HEK293 (cell line): ENCODE measurements at regions not wholly inside any gene's neighbourhood (a gene's known extent, or its start where the extent isn't known, plus 50 kb on each side); places are given as distances from the start of the nearest gene placed in this dataset.

ENCODE experiments used
- CTCF ChIA-PET: fragments of 350-600 bp; formaldehyde crosslinking; extraction: SDS; loops from one replicate; lab custom pipeline; 2021; ENCODE audit warnings: antibody characterized with exemption; lab: Yijun Ruan, JAX
- POLR2A ChIA-PET: fragments of 300-600 bp; formaldehyde crosslinking; extraction: SDS; loops from one replicate; lab custom pipeline; 2020; ENCODE audit warnings: antibody characterized with exemption, inconsistent platforms; lab: Yijun Ruan, JAX
- H3K27ac ChIP-seq: fragments of 200-500 bp; sonication (Bioruptor generic); 2 replicates; pipeline ENCODE4 v1.5.1; 2014; ENCODE audit warnings: low read depth, low read length, control low read depth, inconsistent platforms; ENCODE audit errors: extremely low read depth
- H3K36me3 ChIP-seq, 2 experiments: fragments of 200-500 bp in 1 of 2; sonication (Bioruptor generic) in 1 of 2; 1 replicate in 1 of 2; 2 replicates in 1 of 2; pipeline ENCODE4 v1.5.1; 2014 to 2017; ENCODE audit warnings: inconsistent platforms in 2 of 2, low read length in 2 of 2; ENCODE audit not compliant: control insufficient read depth in 2 of 2, insufficient read depth in 1 of 2
- H3K4me1 ChIP-seq: fragments of 200-500 bp; sonication (Bioruptor generic); 2 replicates; pipeline ENCODE4 v1.5.1; 2014; ENCODE audit warnings: mild to moderate bottlenecking, low read length, inconsistent platforms; ENCODE audit not compliant: control insufficient read depth, insufficient read depth
- H3K4me3 ChIP-seq: 2 replicates; pipeline ENCODE4 v1.5.1; 2011; ENCODE audit warnings: low read depth, mild to moderate bottlenecking, control low read depth, low read length, moderate library complexity
- H3K9me3 ChIP-seq: fragments of 200-500 bp; sonication (Bioruptor generic); 2 replicates; pipeline ENCODE4 v1.5.1; 2014; ENCODE audit warnings: low read depth, low read length, inconsistent platforms; ENCODE audit not compliant: control insufficient read depth, insufficient read depth
- BCL11B ChIP-seq: fragments of 450-650 bp; formaldehyde crosslinking; IDR thresholded peaks from 2 replicates; pipeline ENCODE4 v1.5.1; 2016; ENCODE audit warnings: low read depth, missing biosample characterization, missing genetic modification characterization
- HIC1 ChIP-seq: fragments of 450-650 bp; formaldehyde crosslinking; IDR thresholded peaks from 2 replicates; pipeline ENCODE4 v1.5.1; 2016; ENCODE audit warnings: missing biosample characterization, missing genetic modification characterization
- KLF17 ChIP-seq: fragments of 450-650 bp; formaldehyde crosslinking; IDR thresholded peaks from 2 replicates; pipeline ENCODE4 v1.5.1; 2016; ENCODE audit warnings: missing biosample characterization, missing genetic modification characterization
- OSR2 ChIP-seq: fragments of 450-650 bp; formaldehyde crosslinking; IDR thresholded peaks from 2 replicates; pipeline ENCODE4 v1.5.1; 2016; ENCODE audit warnings: missing biosample characterization, missing genetic modification characterization
- TRIM28 ChIP-seq: IDR thresholded peaks from 2 replicates; pipeline ENCODE4 v1.6.1; 2011; ENCODE audit warnings: low read length, control low read depth, borderline replicate concordance
- ZNF354C ChIP-seq: fragments of 450-650 bp; formaldehyde crosslinking; IDR thresholded peaks from 2 replicates; pipeline ENCODE4 v1.5.1; 2016; ENCODE audit warnings: missing biosample characterization, missing genetic modification characterization, low read depth, borderline replicate concordance
- ZNF37A ChIP-seq: fragments of 450-650 bp; IDR thresholded peaks from 2 replicates; pipeline ENCODE4 v1.5.1; 2018; ENCODE audit warnings: missing biosample characterization, missing genetic modification characterization
- ZNF555 ChIP-seq: fragments of 450-650 bp; formaldehyde crosslinking; conservative IDR thresholded peaks from 2 replicates; pipeline ENCODE4 v1.5.1; 2017; ENCODE audit warnings: missing biosample characterization, mild to moderate bottlenecking, missing genetic modification characterization, inconsistent platforms
- ZNF560 ChIP-seq: fragments of 450-650 bp; formaldehyde crosslinking; IDR thresholded peaks from 2 replicates; pipeline ENCODE4 v1.5.1; 2017; ENCODE audit warnings: missing biosample characterization, missing genetic modification characterization, borderline replicate concordance
- ZNF654 ChIP-seq: fragments of 450-650 bp; formaldehyde crosslinking; IDR thresholded peaks from 2 replicates; pipeline ENCODE4 v1.5.1; 2016; ENCODE audit warnings: low read depth, missing biosample characterization, missing genetic modification characterization
- TF ChIP-seq, protein P1 (sequence below): fragments of 450-650 bp; formaldehyde crosslinking; IDR thresholded peaks from 2 replicates; pipeline ENCODE4 v1.5.1; 2016; ENCODE audit warnings: missing biosample characterization, missing genetic modification characterization
- TF ChIP-seq, protein P2 (sequence below): fragments of 450-650 bp; formaldehyde crosslinking; IDR thresholded peaks from 2 replicates; pipeline ENCODE4 v1.5.1; 2016; ENCODE audit warnings: missing biosample characterization, missing genetic modification characterization
- TF ChIP-seq, protein P3 (sequence below): fragments of 450-650 bp; formaldehyde crosslinking; IDR thresholded peaks from 2 replicates; pipeline ENCODE4 v1.5.1; 2016; ENCODE audit warnings: missing biosample characterization, missing genetic modification characterization, low read depth

DNA sequence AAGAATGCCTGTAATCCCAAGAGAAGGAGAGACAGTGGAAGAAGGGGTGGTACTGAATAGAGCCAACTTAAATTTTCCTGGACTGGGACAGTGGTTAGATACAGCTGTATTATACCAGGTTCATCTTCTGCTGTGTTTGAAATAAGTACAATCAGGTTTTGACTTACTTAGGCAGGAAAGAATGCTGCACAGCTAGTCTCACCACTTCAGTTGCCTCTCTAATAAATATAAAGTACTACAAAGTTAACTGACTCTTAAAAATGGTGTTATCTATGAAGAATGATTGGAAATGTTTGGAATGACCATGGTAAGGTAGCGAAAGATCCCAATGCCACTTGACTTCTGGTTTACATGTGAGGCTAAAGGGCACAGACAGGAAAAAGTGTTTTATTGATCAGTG lies 652.1 kb downstream of the NOVA1 start:
- H3K4me3 ChIP-seq: no peak overlapping the region
- H3K9me3 ChIP-seq: no peaks in the 10 kb centered on the region
- no peak overlapping the region for H3K27ac ChIP-seq
- H3K36me3 ChIP-seq: no peaks in the 10 kb centered on the region
- TF ChIP-seq BCL11B (tag by site-specific recombination) (no peak), ZNF555 (tag by site-specific recombination) (no peak), ZNF37A (tag by site-specific recombination) (no peak), KLF17 (tag by site-specific recombination) (no peak)
- no peaks in the 10 kb centered on the region for H3K4me1 ChIP-seq
- ChIA-PET POLR2A (no interaction called here), CTCF (no interaction called here)

- Histone ChIP-seq H3K36me3 (no peaks in the 10 kb centered on the region), H3K9me3 (no peaks in the 10 kb centered on the region), H3K4me3 (no peak overlapping the region), H3K4me1 (no peaks in the 10 kb centered on the region), H3K27ac (no peak overlapping the region)
- CTCF ChIA-PET: no interaction called here
- POLR2A ChIA-PET: no interaction called here
- no peak for TF ChIP-seq TRIM28
- TF ChIP-seq HIC1 (tag by site-specific recombination): no peak
- TF ChIP-seq, protein P1, sequence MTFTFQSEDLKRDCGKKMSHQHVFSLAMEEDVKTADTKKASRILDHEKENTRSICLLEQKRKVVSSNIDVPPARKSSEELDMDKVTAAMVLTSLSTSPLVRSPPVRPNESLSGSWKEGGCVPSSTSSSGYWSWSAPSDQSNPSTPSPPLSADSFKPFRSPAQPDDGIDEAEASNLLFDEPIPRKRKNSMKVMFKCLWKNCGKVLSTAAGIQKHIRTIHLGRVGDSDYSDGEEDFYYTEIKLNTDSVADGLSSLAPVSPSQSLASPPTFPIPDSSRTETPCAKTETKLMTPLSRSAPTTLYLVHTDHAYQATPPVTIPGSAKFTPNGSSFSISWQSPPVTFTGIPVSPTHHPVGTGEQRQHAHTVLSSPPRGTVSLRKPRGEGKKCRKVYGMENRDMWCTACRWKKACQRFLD (tag by site-specific recombination): no peak
- no peak for TF ChIP-seq ZNF654
- TF ChIP-seq ZNF560 (tag by site-specific recombination): no peak
- TF ChIP-seq, protein P2, sequence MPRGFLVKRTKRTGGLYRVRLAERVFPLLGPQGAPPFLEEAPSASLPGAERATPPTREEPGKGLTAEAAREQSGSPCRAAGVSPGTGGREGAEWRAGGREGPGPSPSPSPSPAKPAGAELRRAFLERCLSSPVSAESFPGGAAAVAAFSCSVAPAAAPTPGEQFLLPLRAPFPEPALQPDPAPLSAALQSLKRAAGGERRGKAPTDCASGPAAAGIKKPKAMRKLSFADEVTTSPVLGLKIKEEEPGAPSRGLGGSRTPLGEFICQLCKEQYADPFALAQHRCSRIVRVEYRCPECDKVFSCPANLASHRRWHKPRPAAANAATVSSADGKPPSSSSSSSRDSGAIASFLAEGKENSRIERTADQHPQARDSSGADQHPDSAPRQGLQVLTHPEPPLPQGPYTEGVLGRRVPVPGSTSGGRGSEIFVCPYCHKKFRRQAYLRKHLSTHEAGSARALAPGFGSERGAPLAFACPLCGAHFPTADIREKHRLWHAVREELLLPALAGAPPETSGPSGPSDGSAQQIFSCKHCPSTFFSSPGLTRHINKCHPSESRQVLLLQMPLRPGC: no peak
- no peak for TF ChIP-seq OSR2
These were observed 653.8 kb downstream of the NOVA1 start for GRCh38 chr14:25944020-25944419.

GRCh38 chr14:25943329-25943728 lies 654.5 kb downstream of the NOVA1 start:
- ChIA-PET POLR2A (no interaction called here), CTCF (no interaction called here)
- no peak overlapping the region for H3K27ac ChIP-seq
- H3K9me3 ChIP-seq: no peaks in the 10 kb centered on the region
- H3K4me3 ChIP-seq: no peak overlapping the region
- no peaks in the 10 kb centered on the region for H3K36me3 ChIP-seq
- TF ChIP-seq ZNF354C (tag by site-specific recombination): no peak
- TF ChIP-seq, protein P3, sequence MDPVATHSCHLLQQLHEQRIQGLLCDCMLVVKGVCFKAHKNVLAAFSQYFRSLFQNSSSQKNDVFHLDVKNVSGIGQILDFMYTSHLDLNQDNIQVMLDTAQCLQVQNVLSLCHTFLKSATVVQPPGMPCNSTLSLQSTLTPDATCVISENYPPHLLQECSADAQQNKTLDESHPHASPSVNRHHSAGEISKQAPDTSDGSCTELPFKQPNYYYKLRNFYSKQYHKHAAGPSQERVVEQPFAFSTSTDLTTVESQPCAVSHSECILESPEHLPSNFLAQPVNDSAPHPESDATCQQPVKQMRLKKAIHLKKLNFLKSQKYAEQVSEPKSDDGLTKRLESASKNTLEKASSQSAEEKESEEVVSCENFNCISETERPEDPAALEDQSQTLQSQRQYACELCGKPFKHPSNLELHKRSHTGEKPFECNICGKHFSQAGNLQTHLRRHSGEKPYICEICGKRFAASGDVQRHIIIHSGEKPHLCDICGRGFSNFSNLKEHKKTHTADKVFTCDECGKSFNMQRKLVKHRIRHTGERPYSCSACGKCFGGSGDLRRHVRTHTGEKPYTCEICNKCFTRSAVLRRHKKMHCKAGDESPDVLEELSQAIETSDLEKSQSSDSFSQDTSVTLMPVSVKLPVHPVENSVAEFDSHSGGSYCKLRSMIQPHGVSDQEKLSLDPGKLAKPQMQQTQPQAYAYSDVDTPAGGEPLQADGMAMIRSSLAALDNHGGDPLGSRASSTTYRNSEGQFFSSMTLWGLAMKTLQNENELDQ (tag by site-specific recombination): no peak
- H3K4me1 ChIP-seq: no peaks in the 10 kb centered on the region
